Ishikawa (cell line): ENCODE measurements at regions not wholly inside any gene's neighbourhood (a gene's known extent, or its start where the extent isn't known, plus 50 kb on each side); places are given as distances from the start of the nearest gene placed in this dataset.

Source experiments
- CEBPB ChIP-seq: IDR thresholded peaks from 2 replicates; pipeline ENCODE4 v1.6.1; 2012
- CREB1 ChIP-seq: IDR thresholded peaks from 2 replicates; pipeline ENCODE4 v1.6.1; 2012; ENCODE audit warnings: low read depth
- EGR1 ChIP-seq: IDR thresholded peaks from 2 replicates; pipeline ENCODE4 v1.6.1; 2012
- EP300 ChIP-seq: IDR thresholded peaks from 2 replicates; pipeline ENCODE4 v1.6.1; 2012; ENCODE audit warnings: borderline replicate concordance
- FOXM1 ChIP-seq: IDR thresholded peaks from 2 replicates; pipeline ENCODE4 v1.6.1; 2012; ENCODE audit warnings: low read depth, borderline replicate concordance
- NFIC ChIP-seq: IDR thresholded peaks from 2 replicates; pipeline ENCODE4 v1.6.1; 2012
- RAD21 ChIP-seq: IDR thresholded peaks from 2 replicates; pipeline ENCODE4 v1.6.1; 2012; ENCODE audit warnings: low read depth
- TAF1 ChIP-seq: IDR thresholded peaks from 2 replicates; pipeline ENCODE4 v1.6.1; 2012; ENCODE audit warnings: low read depth, mild to moderate bottlenecking
- TCF12 ChIP-seq: IDR thresholded peaks from 2 replicates; pipeline ENCODE4 v1.6.1; 2012; ENCODE audit warnings: low read depth
- TEAD4 ChIP-seq: IDR thresholded peaks from 2 replicates; pipeline ENCODE4 v1.6.1; 2012
- YY1 ChIP-seq: IDR thresholded peaks from 2 replicates; pipeline ENCODE4 v1.6.1; 2012; ENCODE audit warnings: low read depth
- ZBTB7A ChIP-seq: IDR thresholded peaks from 2 replicates; pipeline ENCODE4 v1.6.1; 2012; ENCODE audit warnings: low read depth
- TF ChIP-seq, protein P1 (sequence below): IDR thresholded peaks from 2 replicates; pipeline ENCODE4 v1.6.1; 2012
- TF ChIP-seq, protein P2 (sequence below): IDR thresholded peaks from 2 replicates; pipeline ENCODE4 v1.6.1; 2012; ENCODE audit warnings: low read depth, mild to moderate bottlenecking
- TF ChIP-seq, protein P3 (sequence below): IDR thresholded peaks from 2 replicates; pipeline ENCODE4 v1.6.1; 2012

DNA sequence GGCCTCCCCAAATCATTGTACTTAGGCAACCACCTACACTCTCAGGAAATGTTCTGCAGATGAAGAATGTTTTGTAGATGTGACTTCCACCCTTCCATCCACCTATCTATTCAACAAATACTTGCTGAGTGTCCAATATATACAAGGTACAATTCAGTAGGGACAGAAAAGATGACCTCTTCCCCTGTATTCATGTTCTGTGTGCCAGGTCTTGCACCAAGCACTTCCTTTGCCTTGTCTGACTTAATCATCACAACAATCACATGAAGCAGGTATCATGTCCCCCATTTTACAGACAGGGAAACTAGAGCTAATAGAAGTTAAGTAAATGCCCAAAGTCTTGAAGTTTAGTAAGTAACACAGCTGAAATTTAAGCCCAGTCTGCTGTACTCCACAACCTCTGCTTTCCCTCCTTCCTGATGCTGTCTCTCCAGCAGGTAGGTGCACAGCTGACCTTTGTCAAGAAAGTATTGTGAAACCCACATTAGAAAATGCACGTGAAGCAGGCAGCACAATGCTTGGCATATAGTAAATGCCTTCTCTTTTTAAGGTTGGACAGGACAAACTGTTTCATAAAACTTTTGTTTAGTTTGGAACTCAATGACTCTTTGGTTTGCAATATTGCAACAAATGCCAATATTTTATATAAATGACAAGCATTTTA, 296.5 kb downstream of the DEPDC1B start:
- TF ChIP-seq, protein P1, sequence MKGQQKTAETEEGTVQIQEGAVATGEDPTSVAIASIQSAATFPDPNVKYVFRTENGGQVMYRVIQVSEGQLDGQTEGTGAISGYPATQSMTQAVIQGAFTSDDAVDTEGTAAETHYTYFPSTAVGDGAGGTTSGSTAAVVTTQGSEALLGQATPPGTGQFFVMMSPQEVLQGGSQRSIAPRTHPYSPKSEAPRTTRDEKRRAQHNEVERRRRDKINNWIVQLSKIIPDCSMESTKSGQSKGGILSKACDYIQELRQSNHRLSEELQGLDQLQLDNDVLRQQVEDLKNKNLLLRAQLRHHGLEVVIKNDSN = no peak
- no peak for TF ChIP-seq TCF12

DNA sequence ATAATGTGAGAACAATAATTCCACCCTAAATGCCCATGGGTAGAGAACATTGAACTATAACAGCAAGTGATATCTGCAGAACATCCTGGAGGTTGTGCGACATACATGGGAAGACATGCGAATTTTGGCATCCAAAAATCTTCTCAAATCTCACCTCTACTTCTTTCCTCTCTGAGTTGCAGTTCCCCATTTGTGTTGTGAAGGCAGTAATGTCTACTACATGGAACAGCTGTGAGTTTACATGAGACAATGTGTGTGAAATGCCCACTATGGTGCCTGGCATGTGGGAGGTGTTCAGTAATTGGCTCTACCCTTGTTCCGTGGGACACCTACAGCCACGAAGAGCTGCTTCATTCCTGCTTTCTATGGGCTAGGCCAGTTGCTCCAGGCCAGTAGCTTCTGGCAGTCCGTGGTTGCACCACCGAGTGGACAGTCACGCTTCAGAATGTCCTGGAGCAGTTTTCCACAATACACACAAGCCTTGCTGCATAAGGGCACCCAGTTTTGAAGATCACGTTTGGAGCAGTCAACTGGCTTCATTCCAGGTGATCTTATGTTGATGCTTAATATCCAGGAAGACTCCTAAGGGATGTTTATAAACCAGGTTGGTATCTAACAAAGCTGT, 297.7 kb downstream of the DEPDC1B start:
- TF ChIP-seq EP300 (no peak), EGR1 (no peak), RAD21 (no peak), ZBTB7A (no peak), CEBPB (no peak), CREB1 (no peak), TAF1 (no peak), NFIC (no peak), TCF12 (no peak), YY1 (no peak), TEAD4 (no peak), FOXM1 (no peak)
- TF ChIP-seq, protein P1 = no peak
- TF ChIP-seq, protein P2, sequence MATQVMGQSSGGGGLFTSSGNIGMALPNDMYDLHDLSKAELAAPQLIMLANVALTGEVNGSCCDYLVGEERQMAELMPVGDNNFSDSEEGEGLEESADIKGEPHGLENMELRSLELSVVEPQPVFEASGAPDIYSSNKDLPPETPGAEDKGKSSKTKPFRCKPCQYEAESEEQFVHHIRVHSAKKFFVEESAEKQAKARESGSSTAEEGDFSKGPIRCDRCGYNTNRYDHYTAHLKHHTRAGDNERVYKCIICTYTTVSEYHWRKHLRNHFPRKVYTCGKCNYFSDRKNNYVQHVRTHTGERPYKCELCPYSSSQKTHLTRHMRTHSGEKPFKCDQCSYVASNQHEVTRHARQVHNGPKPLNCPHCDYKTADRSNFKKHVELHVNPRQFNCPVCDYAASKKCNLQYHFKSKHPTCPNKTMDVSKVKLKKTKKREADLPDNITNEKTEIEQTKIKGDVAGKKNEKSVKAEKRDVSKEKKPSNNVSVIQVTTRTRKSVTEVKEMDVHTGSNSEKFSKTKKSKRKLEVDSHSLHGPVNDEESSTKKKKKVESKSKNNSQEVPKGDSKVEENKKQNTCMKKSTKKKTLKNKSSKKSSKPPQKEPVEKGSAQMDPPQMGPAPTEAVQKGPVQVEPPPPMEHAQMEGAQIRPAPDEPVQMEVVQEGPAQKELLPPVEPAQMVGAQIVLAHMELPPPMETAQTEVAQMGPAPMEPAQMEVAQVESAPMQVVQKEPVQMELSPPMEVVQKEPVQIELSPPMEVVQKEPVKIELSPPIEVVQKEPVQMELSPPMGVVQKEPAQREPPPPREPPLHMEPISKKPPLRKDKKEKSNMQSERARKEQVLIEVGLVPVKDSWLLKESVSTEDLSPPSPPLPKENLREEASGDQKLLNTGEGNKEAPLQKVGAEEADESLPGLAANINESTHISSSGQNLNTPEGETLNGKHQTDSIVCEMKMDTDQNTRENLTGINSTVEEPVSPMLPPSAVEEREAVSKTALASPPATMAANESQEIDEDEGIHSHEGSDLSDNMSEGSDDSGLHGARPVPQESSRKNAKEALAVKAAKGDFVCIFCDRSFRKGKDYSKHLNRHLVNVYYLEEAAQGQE = no peak
- TF ChIP-seq, protein P3, sequence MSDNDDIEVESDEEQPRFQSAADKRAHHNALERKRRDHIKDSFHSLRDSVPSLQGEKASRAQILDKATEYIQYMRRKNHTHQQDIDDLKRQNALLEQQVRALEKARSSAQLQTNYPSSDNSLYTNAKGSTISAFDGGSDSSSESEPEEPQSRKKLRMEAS = no peak

DNA sequence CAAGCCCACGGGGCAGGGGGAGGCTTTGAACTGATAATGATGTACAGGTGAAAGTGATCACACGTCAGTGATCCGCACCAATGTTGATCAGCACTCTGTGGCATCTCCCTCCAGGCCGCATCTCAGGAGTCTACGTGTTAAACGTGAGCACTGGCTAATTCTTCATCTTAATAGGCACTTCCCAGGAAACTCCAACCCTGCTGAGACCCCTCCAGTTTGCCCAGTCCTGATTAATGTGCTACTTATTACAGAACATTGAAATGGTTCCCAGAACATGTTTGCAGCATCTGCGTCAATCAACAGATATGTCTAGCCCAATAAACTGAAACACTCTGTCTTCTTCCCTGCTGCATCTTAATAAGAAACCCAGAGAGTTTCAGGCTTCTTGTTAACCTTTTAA, 298.4 kb downstream of the DEPDC1B start:
- no peak for TF ChIP-seq RAD21
- no peak for TF ChIP-seq EGR1
- no peak for TF ChIP-seq CEBPB
- TF ChIP-seq, protein P2 = no peak
- TF ChIP-seq, protein P3 = no peak
- TF ChIP-seq TCF12 = no peak
- TF ChIP-seq NFIC = no peak
- TF ChIP-seq ZBTB7A = no peak
- TF ChIP-seq FOXM1 = no peak
- no peak for TF ChIP-seq TAF1
- no peak for TF ChIP-seq TEAD4
- TF ChIP-seq CREB1 = no peak
- TF ChIP-seq, protein P1 = no peak
- no peak for TF ChIP-seq YY1

DNA sequence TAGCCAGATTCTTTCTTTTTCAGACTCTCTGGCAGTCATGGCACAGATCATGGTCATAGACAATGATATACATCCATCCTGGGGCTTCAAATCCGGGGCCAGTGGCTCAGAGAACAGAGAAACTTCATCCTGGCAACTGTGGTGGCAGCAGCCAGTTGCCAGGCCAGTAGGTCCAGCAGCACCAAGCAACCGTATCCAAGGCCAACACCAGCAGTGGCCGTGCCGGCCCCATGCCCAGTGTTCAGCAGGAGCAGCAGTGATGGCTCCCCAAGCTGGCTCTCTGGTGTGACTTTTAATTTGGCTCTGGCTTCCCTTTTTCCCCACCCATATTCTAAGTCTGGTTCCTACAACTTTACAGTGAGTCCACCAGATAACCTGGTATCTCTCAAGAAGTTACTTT, 300.5 kb downstream of the DEPDC1B start:
- TF ChIP-seq TAF1 (no peak), YY1 (no peak), ZBTB7A (no peak), EGR1 (no peak)

DNA sequence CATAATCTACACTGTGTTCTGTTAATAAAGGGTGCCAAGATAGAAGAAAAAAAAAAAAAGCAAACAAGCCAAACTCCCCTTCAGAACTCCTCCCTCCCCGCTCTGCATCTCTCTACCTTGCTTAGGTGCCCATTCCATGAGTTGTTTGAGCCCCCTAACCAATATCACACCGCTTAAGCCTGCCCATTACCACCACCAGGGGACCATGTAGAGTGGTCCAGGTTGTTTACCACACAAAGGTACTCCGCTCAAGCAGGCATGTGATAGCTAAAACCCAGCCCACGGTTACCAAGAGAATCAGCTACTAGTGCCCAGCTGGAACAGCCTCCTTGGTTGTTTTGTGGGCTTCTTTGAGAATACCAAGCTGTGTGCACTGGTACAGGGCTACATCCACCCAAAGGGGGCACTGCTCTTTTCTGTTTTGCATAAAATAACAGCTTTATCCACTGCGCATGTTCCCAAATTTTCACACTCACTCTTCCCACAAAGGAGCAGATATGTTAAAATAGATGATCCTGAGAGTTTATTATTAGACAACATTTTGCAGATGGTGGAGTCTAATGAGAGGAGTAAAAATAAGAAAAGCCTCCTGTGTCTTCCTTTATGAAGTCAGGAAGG, 304.1 kb downstream of the DEPDC1B start:
- no peak for TF ChIP-seq EP300
- TF ChIP-seq, protein P1 = no peak
